Brain microvascular endothelial cell (primary cell): ENCODE measurements at regions not wholly inside any gene's neighbourhood (a gene's known extent, or its start where the extent isn't known, plus 50 kb on each side); places are given as distances from the start of the nearest gene placed in this dataset.
A peak's percentile ranks its signal among the peaks of the same experiment; 100 is the strongest.

ENCODE experiments used
- DNase-seq: peaks from one replicate; pipeline ENCODE4 v3.0.0-alpha.2; 2020
- H3K27ac ChIP-seq: fragments of 250-450 bp; sonication (Bioruptor Pico); 2 replicates; pipeline ENCODE4 v1.5.1; 2020; ENCODE audit warnings: mild to moderate bottlenecking, moderate library complexity
- H3K27me3 ChIP-seq: fragments of 250-450 bp; sonication (Bioruptor Pico); replicated peaks from 2 replicates; pipeline ENCODE4 v1.5.1; 2020; ENCODE audit warnings: mild to moderate bottlenecking
- H3K36me3 ChIP-seq: fragments of 250-450 bp; sonication (Bioruptor Pico); replicated peaks from 2 replicates; pipeline ENCODE4 v1.5.1; 2020; ENCODE audit warnings: mild to moderate bottlenecking
- H3K4me3 ChIP-seq: 2 replicates; pipeline ENCODE4 v1.5.1; 2011; ENCODE audit warnings: low read depth, mild to moderate bottlenecking, control low read depth, low read length, moderate library complexity
- in situ Hi-C: cut with HindIII; loops from 2 replicates; pipeline ENCODE4 v1.10.0; 2017; ENCODE audit warnings: low sequenced_read_pairs, low pct_ligation_motif_present
- TF ChIP-seq, protein P1 (sequence below): IDR thresholded peaks from 2 replicates; pipeline ENCODE4 v1.5.1; 2011; ENCODE audit warnings: low read depth, mild to moderate bottlenecking, moderate library complexity, low read length, control low read depth, inconsistent platforms; ENCODE audit errors: missing control alignments

DNA sequence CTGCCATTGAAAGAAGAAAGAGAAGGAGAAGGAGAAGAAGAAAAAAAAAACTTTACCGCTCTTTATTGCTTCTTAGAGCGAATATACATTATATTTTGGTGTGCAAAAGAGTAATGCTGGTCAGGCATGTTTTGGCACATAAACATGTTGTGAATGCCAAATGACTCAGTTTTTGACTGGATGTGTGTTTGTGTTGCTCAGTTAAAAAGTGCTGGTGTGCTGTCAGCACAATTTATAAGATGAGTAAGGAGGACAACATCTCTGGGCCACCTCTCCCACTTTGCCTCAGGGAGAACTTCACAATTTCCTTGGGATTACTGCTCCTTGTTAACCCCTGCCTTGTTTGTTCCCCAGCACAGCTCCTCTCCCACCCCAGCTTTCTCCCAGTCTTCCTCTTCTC is 584.8 kb downstream of the ETNK1 start:
- no peak overlapping the region for H3K27ac ChIP-seq
- H3K36me3 ChIP-seq = no peaks in the 10 kb centered on the region
- TF ChIP-seq, protein P1, sequence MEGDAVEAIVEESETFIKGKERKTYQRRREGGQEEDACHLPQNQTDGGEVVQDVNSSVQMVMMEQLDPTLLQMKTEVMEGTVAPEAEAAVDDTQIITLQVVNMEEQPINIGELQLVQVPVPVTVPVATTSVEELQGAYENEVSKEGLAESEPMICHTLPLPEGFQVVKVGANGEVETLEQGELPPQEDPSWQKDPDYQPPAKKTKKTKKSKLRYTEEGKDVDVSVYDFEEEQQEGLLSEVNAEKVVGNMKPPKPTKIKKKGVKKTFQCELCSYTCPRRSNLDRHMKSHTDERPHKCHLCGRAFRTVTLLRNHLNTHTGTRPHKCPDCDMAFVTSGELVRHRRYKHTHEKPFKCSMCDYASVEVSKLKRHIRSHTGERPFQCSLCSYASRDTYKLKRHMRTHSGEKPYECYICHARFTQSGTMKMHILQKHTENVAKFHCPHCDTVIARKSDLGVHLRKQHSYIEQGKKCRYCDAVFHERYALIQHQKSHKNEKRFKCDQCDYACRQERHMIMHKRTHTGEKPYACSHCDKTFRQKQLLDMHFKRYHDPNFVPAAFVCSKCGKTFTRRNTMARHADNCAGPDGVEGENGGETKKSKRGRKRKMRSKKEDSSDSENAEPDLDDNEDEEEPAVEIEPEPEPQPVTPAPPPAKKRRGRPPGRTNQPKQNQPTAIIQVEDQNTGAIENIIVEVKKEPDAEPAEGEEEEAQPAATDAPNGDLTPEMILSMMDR = no peak
- DNase-seq = no peak
- H3K4me3 ChIP-seq = no peak overlapping the region
- in situ Hi-C loops = no loop called here
- H3K27me3 ChIP-seq = no peaks in the 10 kb centered on the region

DNA sequence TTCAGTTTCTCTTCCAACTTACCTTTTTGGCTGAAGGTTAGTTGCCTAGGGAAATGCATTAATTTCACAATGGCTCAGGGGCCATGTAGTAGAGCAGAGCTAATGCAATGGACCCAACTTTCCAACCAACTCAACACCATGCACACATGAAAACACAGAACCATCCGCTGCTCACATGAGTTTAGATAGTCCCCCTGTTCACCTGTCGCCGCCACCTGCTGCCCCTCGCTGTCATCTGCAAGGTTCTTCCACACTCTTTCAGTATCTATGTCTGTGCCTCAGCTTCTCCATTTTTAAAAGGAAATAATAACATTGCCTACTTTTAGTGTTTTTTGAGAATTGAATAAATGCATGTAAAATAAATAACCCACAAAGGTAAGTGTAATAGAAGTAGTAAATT is 585.6 kb downstream of the ETNK1 start:
- in situ Hi-C loops = no loop called here
- TF ChIP-seq, protein P1 = no peak
- Histone ChIP-seq H3K27me3 (no peaks in the 10 kb centered on the region), H3K36me3 (no peaks in the 10 kb centered on the region), H3K27ac (no peak overlapping the region), H3K4me3 (no peak overlapping the region)
- no peak for DNase-seq

DNA sequence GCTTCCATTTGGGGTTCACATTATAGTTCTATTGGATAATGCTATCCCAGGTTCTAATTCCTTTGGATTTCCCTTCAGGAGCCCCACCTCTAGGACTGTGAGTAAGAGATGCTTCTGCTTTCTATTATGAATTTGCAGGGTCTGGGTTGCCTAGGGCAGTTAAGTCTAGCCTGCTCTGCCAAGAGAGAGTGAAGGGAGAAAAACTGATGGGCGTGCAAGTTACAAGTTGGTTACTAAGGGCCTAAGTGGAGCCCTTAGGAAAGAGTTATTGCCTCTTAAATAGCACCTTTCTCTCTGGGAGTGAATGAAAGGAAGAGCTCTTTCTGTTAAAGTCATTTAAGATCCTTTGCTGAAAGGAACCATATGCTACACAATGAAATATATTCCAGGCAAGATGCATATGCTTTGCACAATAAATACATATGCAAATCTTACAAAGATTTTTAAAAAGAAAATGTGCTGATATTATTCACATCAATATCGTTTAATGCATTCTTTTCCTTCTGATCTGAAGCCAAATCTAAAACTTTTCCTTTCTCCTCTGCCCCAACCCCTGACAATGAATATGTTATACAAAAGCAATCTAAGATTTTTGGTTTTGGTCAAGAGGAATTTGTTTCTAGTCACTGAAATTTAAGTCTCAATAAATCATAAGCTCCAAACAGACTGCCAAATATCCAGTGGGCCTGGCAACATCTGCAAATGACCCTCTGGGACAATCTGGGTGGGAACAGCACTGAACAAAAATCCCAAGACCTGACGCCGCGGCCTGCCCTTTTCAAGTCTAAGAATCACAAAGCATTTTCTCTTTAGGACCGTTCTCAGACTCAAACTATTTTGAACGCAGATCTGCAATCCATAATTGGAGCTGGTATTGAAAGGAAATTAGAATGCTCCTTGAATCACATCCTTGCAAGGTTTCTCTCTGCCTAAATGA is 586.7 kb downstream of the ETNK1 start:
- TF ChIP-seq, protein P1 = no peak
- no peaks in the 10 kb centered on the region for H3K36me3 ChIP-seq
- H3K4me3 ChIP-seq = no peak overlapping the region
- no peaks in the 10 kb centered on the region for H3K27me3 ChIP-seq
- no peak overlapping the region for H3K27ac ChIP-seq
- no peak for DNase-seq
- in situ Hi-C loops = no loop called here

DNA sequence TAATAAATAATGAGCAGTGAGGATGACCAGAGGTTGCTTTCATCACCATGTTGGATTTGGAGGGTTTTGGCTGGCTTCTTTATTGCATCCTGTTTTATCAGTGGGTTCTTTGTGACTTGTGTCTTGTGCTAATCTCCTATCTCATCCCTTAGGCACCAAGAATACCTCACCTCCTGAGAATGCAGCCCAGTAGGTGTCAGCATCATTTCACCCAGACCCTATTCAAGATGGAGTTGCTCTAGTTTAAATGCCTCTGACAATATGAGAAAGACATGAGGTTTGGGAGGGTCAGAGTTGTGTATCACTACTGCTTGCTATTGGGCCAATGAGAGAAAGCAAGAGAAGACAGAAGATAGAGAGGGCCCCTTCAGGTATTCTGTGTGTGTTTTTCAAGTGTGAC is 592.2 kb downstream of the ETNK1 start:
- no peak overlapping the region for H3K4me3 ChIP-seq
- DNase-seq = no peak
- in situ Hi-C loops = no loop called here
- TF ChIP-seq, protein P1 = no peak
- no peak overlapping the region for H3K27ac ChIP-seq
- no peaks in the 10 kb centered on the region for H3K36me3 ChIP-seq
- no peaks in the 10 kb centered on the region for H3K27me3 ChIP-seq

- in situ Hi-C loops = no loop called here
- Histone ChIP-seq H3K4me3 (no peak overlapping the region), H3K36me3 (no peaks in the 10 kb centered on the region), H3K27ac (no peak overlapping the region), H3K27me3 (no peaks in the 10 kb centered on the region)
- TF ChIP-seq, protein P1 = no peak
- no peak for DNase-seq
Measured at GRCh38 chr12:23217667-23218066, 592.7 kb downstream of the ETNK1 start.

DNA sequence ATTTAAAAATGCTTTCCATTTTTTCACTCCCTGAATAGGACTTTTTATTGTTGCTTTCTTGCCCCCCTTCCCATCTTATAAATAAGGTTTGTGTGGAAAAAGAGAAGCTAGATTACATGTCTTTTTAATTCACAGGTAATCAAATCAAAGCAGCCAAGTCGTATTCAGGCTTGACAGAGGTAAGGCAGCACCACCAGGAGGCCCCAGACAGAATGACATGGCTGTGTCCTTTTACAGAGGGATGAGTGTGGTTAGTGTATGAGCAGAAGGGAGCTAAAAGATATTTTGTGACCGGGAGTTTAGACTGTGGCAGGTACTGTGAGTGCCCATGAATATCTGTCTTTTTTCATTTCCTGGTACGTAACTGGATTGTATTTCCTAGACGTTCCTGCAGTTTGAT is 596.1 kb downstream of the ETNK1 start:
- in situ Hi-C loops = no loop called here
- H3K36me3 ChIP-seq = no peaks in the 10 kb centered on the region
- TF ChIP-seq, protein P1 = peak; percentile 73
- H3K27ac ChIP-seq = no peak overlapping the region
- H3K27me3 ChIP-seq = no peaks in the 10 kb centered on the region
- DNase-seq = no peak
- H3K4me3 ChIP-seq = no peak overlapping the region
